ENCODE measurements at regions not wholly inside any gene's neighbourhood (a gene's known extent, or its start where the extent isn't known, plus 50 kb on each side); places are given as distances from the start of the nearest gene placed in this dataset.
A peak's percentile ranks its signal among the peaks of the same experiment; 100 is the strongest.

- peak overlapping the region; percentile 33; the same call in 1 of the 2 replicates for H3K4me2 ChIP-seq (ENCODE audit: control insufficient read depth, insufficient read depth)
- TF ChIP-seq PKNOX1 (IDR thresholded peaks at IDR 0.05) = no peak
- TF ChIP-seq PRDM15 (CRISPR knock-in tag; IDR thresholded peaks at IDR 0.05) = no peak
- TF ChIP-seq NKRF (conservative IDR thresholded peaks at IDR 0.05) = no peak
- TF ChIP-seq IKZF1 (conservative IDR thresholded peaks at IDR 0.05) = peak; percentile 45; the same call in 1 of the 2 replicates
- no peak for TF ChIP-seq ASH2L (IDR thresholded peaks at IDR 0.05; ENCODE audit: borderline replicate concordance, low read depth)
- TF ChIP-seq NR2F1 (conservative IDR thresholded peaks at IDR 0.05) = peak; percentile 90
- no TSS peak for BruUV-seq (replicated peaks)
- WGBS (ENCODE audit: insufficient coverage, insufficient replicate concordance, low lambda C conversion rate, missing lambda C conversion rate) = 6% methylated on average over 21 of the region's 21 CpGs
- peaks cover 8% of the 10 kb centered on the region; the same call in 1 of the 2 replicates for H3K4me1 ChIP-seq (ENCODE audit: control insufficient read depth, insufficient read depth, low read length)
- H3K4me3 ChIP-seq = no peak overlapping the region
- in situ Hi-C loops (cut with MboI) = no loop called here
- H3K36me3 ChIP-seq (ENCODE audit: control insufficient read depth in 2 of 2, insufficient read depth in 2 of 2, low read length in 1 of 2) = no peaks in the 10 kb centered on the region
- no peak for FAIRE-seq
- no peak overlapping the region for H3K27ac ChIP-seq (ENCODE audit: control insufficient read depth, insufficient read depth)
- H3K27me3 ChIP-seq (replicated peaks in 1 of 2; ENCODE audit: control insufficient read depth in 2 of 2, insufficient read depth in 2 of 2, low read length in 1 of 2) = no peaks in the 10 kb centered on the region; a peak in 2 of 4 replicates
- SMC1A ChIA-PET (ENCODE audit: uncharacterized antibody, unreplicated experiment) = interaction anchor here (0.6 to 1.9 kb wide), 3 partner anchors 8 to 270 kb away, joined by 3 to 20 read pairs (median 4); no protein-coding TSS in a partner anchor
- intact Hi-C loops (cut with micrococcal nuclease; ENCODE audit: unreplicated experiment) = no loop called here
- ATAC-seq = peak; percentile 36
- RAD21 ChIA-PET (ENCODE audit: unreplicated experiment) = interaction anchor here (1.4 to 3.4 kb wide), 2 partner anchors 216 to 270 kb away, joined by 4 to 31 read pairs; no protein-coding TSS in a partner anchor
- CTCF ChIA-PET = interaction anchor here (0.6 to 5.0 kb wide), 6 partner anchors 9 to 271 kb away, joined by 3 to 85 read pairs (median 10); no protein-coding TSS in a partner anchor
- no peaks in the 10 kb centered on the region for H4K20me1 ChIP-seq (ENCODE audit: control insufficient read depth, insufficient read depth)
- DNase-seq (ENCODE audit: low read depth, low spot score) = no peak
- POLR2A ChIA-PET = no interaction called here
- H3K9ac ChIP-seq (ENCODE audit: control insufficient read depth, insufficient read depth, low read length) = no peak overlapping the region
- H2AFZ ChIP-seq (ENCODE audit: control insufficient read depth, low read depth, low read length) = no peak overlapping the region
- no peaks in the 10 kb centered on the region for H3K9me3 ChIP-seq (replicated peaks; ENCODE audit: control insufficient read depth, insufficient read depth, low read length)
- no peaks in the 10 kb centered on the region for H3K79me2 ChIP-seq (ENCODE audit: control insufficient read depth, insufficient read depth, low read length)
Measured at GRCh38 chr14:100654025-100654813, 67.0 kb upstream of the BEGAIN start.
